ENCODE measurements at regions not wholly inside any gene's neighbourhood (a gene's known extent, or its start where the extent isn't known, plus 50 kb on each side); places are given as distances from the start of the nearest gene placed in this dataset.

DNA sequence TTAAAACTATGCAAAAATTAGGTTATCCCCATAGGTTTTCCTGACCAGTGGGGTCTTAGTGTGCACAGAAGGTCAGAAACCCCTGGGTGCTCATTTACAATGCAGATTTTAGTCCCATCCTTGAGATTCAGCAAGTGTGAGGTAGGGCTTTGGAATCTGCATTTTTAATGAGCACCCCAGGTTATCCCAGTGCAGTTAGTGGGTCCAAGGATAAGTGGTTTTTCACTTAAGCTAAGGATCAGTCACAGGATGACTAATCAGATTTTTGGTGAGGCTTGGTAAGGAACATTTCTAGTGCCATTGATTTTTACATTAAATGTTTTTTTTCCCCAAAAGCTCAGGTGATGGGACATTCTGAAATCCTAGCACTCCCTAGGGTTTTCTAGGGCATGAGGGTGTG is 50.7 kb upstream of the MGAT5 start:
- no peak for DNase-seq (ENCODE audit: low spot score)
